GM12874 (cell line): ENCODE measurements at regions not wholly inside any gene's neighbourhood (a gene's known extent, or its start where the extent isn't known, plus 50 kb on each side); places are given as distances from the start of the nearest gene placed in this dataset.

Source experiments
- TF ChIP-seq, protein P1 (sequence below): IDR thresholded peaks from 2 replicates; pipeline ENCODE4 v1.5.1; 2011; ENCODE audit warnings: low read depth, mild to moderate bottlenecking, control low read depth, low read length, moderate library complexity; ENCODE audit not compliant: insufficient read depth

DNA sequence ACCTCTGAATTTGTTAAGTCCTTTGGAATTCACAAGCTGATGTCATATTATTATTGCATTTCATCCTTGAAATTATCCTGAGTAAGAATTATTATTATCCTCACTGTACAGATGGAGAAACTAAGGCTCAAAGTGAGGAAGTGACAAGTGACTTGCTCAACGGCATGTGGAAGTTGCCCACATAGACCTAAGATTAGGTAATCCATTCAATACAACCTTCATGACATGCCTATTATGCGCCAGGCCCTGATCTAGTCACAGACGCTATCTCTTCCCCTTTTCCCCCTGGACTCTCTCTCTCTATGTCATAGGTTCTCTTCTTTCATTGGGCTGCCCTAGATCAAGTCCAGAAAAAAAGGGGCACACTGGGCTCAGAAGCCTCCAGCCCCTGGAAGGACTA, 84.9 kb upstream of the KCNK2 start:
- TF ChIP-seq, protein P1, sequence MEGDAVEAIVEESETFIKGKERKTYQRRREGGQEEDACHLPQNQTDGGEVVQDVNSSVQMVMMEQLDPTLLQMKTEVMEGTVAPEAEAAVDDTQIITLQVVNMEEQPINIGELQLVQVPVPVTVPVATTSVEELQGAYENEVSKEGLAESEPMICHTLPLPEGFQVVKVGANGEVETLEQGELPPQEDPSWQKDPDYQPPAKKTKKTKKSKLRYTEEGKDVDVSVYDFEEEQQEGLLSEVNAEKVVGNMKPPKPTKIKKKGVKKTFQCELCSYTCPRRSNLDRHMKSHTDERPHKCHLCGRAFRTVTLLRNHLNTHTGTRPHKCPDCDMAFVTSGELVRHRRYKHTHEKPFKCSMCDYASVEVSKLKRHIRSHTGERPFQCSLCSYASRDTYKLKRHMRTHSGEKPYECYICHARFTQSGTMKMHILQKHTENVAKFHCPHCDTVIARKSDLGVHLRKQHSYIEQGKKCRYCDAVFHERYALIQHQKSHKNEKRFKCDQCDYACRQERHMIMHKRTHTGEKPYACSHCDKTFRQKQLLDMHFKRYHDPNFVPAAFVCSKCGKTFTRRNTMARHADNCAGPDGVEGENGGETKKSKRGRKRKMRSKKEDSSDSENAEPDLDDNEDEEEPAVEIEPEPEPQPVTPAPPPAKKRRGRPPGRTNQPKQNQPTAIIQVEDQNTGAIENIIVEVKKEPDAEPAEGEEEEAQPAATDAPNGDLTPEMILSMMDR: no peak

DNA sequence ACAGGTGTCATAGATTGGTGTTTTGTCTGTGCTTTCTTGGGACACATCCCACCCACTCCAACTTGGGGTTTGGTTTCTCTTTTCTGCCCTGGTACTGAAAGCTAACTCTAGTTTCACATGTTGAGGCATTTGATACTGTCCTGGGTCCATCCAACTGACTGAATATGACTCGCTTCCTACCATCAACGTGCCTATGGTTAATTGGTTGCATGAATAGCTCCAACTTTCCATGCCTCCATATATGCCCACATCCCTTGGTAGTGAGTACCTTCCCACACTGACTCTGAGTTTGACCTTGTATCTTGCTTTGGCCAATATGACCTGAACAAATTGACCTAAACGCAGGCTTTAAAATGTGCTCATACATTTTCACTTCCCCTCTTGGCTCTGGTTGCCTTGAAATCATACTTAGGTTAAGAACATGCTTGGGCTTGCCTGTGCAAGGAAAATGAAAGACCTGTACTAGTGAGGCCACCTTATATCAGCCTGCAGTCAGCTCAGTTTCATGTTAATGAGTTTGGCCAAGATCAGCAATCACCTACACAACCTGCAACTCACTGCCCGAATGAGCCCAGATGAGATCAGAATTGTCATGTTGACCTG, 81.0 kb upstream of the KCNK2 start:
- TF ChIP-seq, protein P1: no peak

- TF ChIP-seq, protein P1: no peak
Observed at GRCh38 chr1:215002471-215002870, 80.1 kb upstream of the KCNK2 start.

DNA sequence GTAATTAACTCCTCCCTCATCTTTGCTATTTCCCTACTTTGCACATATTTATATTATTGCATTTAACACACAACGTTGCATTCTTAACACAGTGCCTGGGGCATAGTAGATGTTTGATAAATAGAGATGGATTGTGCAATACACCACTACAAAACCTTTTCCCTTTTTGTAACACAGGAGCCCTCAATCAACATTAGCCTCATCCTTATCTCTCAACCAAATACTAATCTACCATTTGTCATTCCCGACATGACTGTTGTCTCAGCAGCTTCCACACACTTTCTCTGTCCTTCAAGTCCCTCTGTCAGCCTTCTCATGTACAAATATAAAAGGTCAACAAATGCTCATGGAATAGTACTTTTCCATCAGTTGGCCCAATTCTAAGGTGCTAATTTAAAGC, 78.9 kb upstream of the KCNK2 start:
- TF ChIP-seq, protein P1: no peak

- TF ChIP-seq, protein P1: no peak
Observed at GRCh38 chr1:215004121-215004827, 78.3 kb upstream of the KCNK2 start.

GRCh38 chr1:215005078-215005477, 77.5 kb upstream of the KCNK2 start:
- TF ChIP-seq, protein P1: no peak

DNA sequence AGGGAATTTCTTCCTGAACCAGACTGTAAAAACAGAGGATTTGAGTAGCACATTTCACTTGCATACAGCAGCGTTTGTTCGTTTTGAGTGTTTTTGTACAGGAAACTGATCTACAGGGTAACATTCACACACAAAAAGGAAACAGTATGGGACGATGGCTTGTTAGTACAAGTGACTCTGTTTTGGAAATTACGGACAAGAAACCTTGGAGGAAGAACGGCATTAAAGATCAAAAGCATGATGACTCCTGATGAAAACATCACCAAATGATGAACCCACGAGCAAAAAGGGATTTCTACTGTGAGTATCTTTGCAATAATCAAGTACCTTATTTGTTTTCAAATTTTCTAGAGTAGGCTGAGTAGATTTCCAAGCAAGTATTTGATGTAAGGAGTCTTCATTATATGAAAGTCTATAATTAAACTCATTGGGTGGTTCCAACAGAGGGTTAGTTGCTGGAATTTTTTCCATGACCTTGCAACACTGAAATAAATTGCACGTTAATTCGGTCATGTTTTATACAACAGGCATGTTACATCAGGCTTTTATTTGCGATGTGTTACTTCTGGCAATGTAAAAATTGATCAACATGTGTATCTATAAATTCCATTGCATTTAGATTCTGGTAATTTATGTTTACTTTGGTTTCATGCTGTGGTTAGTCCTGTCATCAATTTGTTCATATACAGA, 76.7 kb upstream of the KCNK2 start:
- TF ChIP-seq, protein P1: no peak
